ENCODE measurements at regions not wholly inside any gene's neighbourhood (a gene's known extent, or its start where the extent isn't known, plus 50 kb on each side); places are given as distances from the start of the nearest gene placed in this dataset.

DNA sequence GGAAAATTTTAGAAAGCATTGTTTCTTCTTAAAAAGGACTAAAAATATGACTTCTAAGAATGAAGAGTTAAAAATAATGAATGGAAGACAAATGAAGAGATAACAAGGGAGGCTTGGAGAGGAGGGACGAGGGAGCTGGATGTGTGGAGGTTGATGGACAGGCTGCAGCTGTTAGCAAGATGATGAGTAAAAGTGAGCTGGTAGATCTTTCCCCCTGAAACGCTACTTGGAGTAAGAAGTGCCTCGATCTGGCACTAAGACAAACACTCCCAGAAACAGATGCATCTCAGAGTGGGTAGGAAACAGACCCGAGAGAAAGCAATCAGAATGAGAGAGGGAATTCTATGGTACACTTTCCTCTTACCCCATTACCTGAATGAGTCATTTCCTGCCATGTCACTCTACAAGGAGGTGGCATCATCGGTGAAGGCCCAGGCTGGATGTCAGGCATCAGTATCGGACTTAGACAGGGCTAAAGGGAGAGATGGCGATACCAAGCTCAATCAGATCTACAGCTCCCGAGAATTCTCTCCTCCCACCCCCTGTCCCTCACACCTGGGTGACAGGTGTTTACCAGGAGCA, 154.1 kb upstream of the BMP2 start (continued):
- TF ChIP-seq, protein P1, sequence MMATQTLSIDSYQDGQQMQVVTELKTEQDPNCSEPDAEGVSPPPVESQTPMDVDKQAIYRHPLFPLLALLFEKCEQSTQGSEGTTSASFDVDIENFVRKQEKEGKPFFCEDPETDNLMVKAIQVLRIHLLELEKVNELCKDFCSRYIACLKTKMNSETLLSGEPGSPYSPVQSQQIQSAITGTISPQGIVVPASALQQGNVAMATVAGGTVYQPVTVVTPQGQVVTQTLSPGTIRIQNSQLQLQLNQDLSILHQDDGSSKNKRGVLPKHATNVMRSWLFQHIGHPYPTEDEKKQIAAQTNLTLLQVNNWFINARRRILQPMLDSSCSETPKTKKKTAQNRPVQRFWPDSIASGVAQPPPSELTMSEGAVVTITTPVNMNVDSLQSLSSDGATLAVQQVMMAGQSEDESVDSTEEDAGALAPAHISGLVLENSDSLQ (IDR thresholded peaks at IDR 0.05) = peak; percentile 75
- TF ChIP-seq POLR2AphosphoS2 (IDR thresholded peaks at IDR 0.05; ENCODE audit: low read depth, low read length) = no peak
- peak; percentile 52 to 65 for TF ChIP-seq IKZF2 (IDR thresholded peaks at IDR 0.05)
- TF ChIP-seq BACH1 (IDR thresholded peaks at IDR 0.05; ENCODE audit: borderline replicate concordance) = no peak
- no peak for TF ChIP-seq ZSCAN29 (IDR thresholded peaks at IDR 0.05)
- no peak for TF ChIP-seq SUPT20H (IDR thresholded peaks at IDR 0.05; ENCODE audit: borderline replicate concordance, control insufficient read depth, low read depth, low read length)
- TF ChIP-seq SP1 (IDR thresholded peaks at IDR 0.05; ENCODE audit: low read depth, low read length) = no peak
- no peak for TF ChIP-seq BCL11A (IDR thresholded peaks at IDR 0.05; ENCODE audit: low read depth, low read length)
- TF ChIP-seq CBX5 (IDR thresholded peaks at IDR 0.05; ENCODE audit: low read depth) = no peak
- TF ChIP-seq SIX5 (IDR thresholded peaks at IDR 0.05; ENCODE audit: low read depth, low read length, severe bottlenecking) = no peak
- TF ChIP-seq IKZF1 (conservative IDR thresholded peaks at IDR 0.05) = peak; percentile 61
- no peak for TF ChIP-seq RFX5 (IDR thresholded peaks at IDR 0.05; ENCODE audit: low read depth, low read length)

DNA sequence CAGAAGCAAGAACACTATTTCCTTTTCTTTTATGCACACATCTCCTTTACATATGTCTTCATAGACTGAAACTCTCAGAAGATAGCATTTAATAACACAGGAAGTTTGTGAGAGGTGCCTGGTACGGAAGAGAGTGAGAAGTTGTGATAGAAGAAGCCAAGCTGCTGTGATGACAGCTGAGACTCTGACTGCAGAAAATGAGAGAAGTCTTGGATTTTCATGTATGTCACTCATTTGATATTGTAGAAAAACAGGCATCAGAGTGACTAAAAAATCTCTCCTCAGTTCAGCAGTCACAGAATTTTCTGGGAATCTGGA, 154.9 kb upstream of the BMP2 start:
- intact Hi-C loops (cut with micrococcal nuclease; ENCODE audit: unreplicated experiment) (no loop called here), in situ Hi-C loops (cut with MboI) (no loop called here)
- FAIRE-seq = no peak
- no peaks in the 10 kb centered on the region for H3K4me1 ChIP-seq (ENCODE audit: control insufficient read depth, insufficient read depth, low read length)
- no peak overlapping the region for H2AFZ ChIP-seq (ENCODE audit: control insufficient read depth, low read depth, low read length)
- RAD21 ChIA-PET (ENCODE audit: unreplicated experiment) = interaction anchor here (0.6 to 2.4 kb wide), 7 partner anchors 10 to 431 kb away, joined by 3 to 10 read pairs (median 4); no protein-coding TSS in a partner anchor
- no peaks in the 10 kb centered on the region for H3K27me3 ChIP-seq (replicated peaks in 1 of 2; ENCODE audit: control insufficient read depth in 2 of 2, insufficient read depth in 2 of 2, low read length in 1 of 2)
- POLR2A ChIA-PET = interaction anchor here (1.0 to 1.9 kb wide), 3 partner anchors 12 to 15 kb away, joined by 4 to 6 read pairs (median 5); no protein-coding TSS in a partner anchor
- H3K9me3 ChIP-seq (replicated peaks; ENCODE audit: control insufficient read depth, insufficient read depth, low read length) = no peaks in the 10 kb centered on the region
- H3K27ac ChIP-seq (ENCODE audit: control insufficient read depth, insufficient read depth) = no peak overlapping the region
- no peaks in the 10 kb centered on the region for H3K79me2 ChIP-seq (ENCODE audit: control insufficient read depth, insufficient read depth, low read length)
- SMC1A ChIA-PET (ENCODE audit: uncharacterized antibody, unreplicated experiment) = interaction anchor here (0.8 to 4.3 kb wide), 15 partner anchors 9 to 157 kb away, joined by 3 to 44 read pairs (median 5); no protein-coding TSS in a partner anchor
- CTCF ChIA-PET = interaction anchor here (0.8 to 2.9 kb wide), 15 partner anchors 8 to 673 kb away, joined by 3 to 20 read pairs (median 3); no protein-coding TSS in a partner anchor
- BruUV-seq (replicated peaks) = no TSS peak
- 0% methylated on average over 1 of the region's 1 CpG for WGBS (ENCODE audit: insufficient coverage, insufficient replicate concordance, low lambda C conversion rate, missing lambda C conversion rate)
- H3K4me3 ChIP-seq = no peak overlapping the region
- H3K9ac ChIP-seq (ENCODE audit: control insufficient read depth, insufficient read depth, low read length) = no peak overlapping the region
- peak; percentile 28; the same call in 2 of the 3 replicates for ATAC-seq
- no peak for DNase-seq (ENCODE audit: low read depth, low spot score)
- H3K36me3 ChIP-seq (ENCODE audit: control insufficient read depth in 2 of 2, insufficient read depth in 2 of 2, low read length in 1 of 2) = no peaks in the 10 kb centered on the region
- H3K4me2 ChIP-seq (ENCODE audit: control insufficient read depth, insufficient read depth) = no peak overlapping the region
- H4K20me1 ChIP-seq (ENCODE audit: control insufficient read depth, insufficient read depth) = no peaks in the 10 kb centered on the region
- TF ChIP-seq PAX5 (IDR thresholded peaks at IDR 0.05; ENCODE audit: borderline replicate concordance, low read depth, low read length) (no peak), PML (IDR thresholded peaks at IDR 0.05; ENCODE audit: low read length) (no peak), BHLHE40 (IDR thresholded peaks at IDR 0.05; ENCODE audit: borderline replicate concordance in 1 of 2, low read depth in 2 of 2, low read length in 1 of 2) (no peak), HDAC6 (IDR thresholded peaks at IDR 0.05; ENCODE audit: unreplicated experiment) (no peak), CREB1 (IDR thresholded peaks at IDR 0.05; ENCODE audit: low read depth) (no peak)
- TF ChIP-seq, protein P2, sequence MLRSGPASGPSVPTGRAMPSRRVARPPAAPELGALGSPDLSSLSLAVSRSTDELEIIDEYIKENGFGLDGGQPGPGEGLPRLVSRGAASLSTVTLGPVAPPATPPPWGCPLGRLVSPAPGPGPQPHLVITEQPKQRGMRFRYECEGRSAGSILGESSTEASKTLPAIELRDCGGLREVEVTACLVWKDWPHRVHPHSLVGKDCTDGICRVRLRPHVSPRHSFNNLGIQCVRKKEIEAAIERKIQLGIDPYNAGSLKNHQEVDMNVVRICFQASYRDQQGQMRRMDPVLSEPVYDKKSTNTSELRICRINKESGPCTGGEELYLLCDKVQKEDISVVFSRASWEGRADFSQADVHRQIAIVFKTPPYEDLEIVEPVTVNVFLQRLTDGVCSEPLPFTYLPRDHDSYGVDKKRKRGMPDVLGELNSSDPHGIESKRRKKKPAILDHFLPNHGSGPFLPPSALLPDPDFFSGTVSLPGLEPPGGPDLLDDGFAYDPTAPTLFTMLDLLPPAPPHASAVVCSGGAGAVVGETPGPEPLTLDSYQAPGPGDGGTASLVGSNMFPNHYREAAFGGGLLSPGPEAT (IDR thresholded peaks at IDR 0.05; ENCODE audit: low read depth) = no peak
- TF ChIP-seq, protein P3, sequence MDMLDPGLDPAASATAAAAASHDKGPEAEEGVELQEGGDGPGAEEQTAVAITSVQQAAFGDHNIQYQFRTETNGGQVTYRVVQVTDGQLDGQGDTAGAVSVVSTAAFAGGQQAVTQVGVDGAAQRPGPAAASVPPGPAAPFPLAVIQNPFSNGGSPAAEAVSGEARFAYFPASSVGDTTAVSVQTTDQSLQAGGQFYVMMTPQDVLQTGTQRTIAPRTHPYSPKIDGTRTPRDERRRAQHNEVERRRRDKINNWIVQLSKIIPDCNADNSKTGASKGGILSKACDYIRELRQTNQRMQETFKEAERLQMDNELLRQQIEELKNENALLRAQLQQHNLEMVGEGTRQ (IDR thresholded peaks at IDR 0.05; ENCODE audit: borderline replicate concordance, low read depth, low read length) = no peak
- TF ChIP-seq, protein P4, sequence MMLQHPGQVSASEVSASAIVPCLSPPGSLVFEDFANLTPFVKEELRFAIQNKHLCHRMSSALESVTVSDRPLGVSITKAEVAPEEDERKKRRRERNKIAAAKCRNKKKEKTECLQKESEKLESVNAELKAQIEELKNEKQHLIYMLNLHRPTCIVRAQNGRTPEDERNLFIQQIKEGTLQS (IDR thresholded peaks at IDR 0.05; ENCODE audit: borderline replicate concordance, extremely low read depth, low read depth, low read length) = no peak

All from GM12878 (cell line).